Testis (tissue), 2 donors: ENCODE measurements at regions not wholly inside any gene's neighbourhood (a gene's known extent, or its start where the extent isn't known, plus 50 kb on each side); places are given as distances from the start of the nearest gene placed in this dataset.
"Not testable (repeated sequence)": the region's sequence is repeated elsewhere in the genome, so short reads cannot be mapped to it uniquely, and the experiment has no call there.

Source experiments
- DNase-seq: peaks from one replicate; pipeline ENCODE4 v3.0.0-alpha.2; 2019
- H3K27ac ChIP-seq, 2 donors: fragments of 200-600 bp; sonication (generic); one replicate each; pipeline ENCODE4 v1.5.1; 2019
- H3K27me3 ChIP-seq: fragments of 200-600 bp; sonication (generic); one replicate; pipeline ENCODE4 v1.5.1; 2019
- H3K36me3 ChIP-seq: fragments of 200-600 bp; sonication (generic); one replicate; pipeline ENCODE4 v1.5.1; 2017; ENCODE audit warnings: low read depth; ENCODE audit errors: missing control alignments
- H3K4me1 ChIP-seq: fragments of 200-600 bp; sonication (generic); one replicate; pipeline ENCODE4 v1.5.1; 2019
- H3K4me3 ChIP-seq, 2 donors: fragments of 200-600 bp; sonication (generic); one replicate each; pipeline ENCODE4 v1.5.1; 2017 to 2019
- H3K9me3 ChIP-seq: fragments of 200-600 bp; sonication (generic); one replicate; pipeline ENCODE4 v1.5.1; 2017
- POLR2A ChIP-seq: fragments of 450-650 bp; IDR thresholded peaks from one replicate; pipeline ENCODE4 v1.6.1; 2017; ENCODE audit warnings: antibody characterized with exemption, mild to moderate bottlenecking, moderate library complexity
- WGBS, 2 donors: methylation state at CpG; one replicate each; pipeline ENCODE4 v1.1.5; 2018; 5-methylcytosine and 5-hydroxymethylcytosine counted together
- intact Hi-C: fragments of 100-400 bp; cut with DNase I; formaldehyde crosslinking; loops from one replicate; pipeline ENCODE4 v1.15.1; 2023; ENCODE audit warnings: low total_unique reads
- TF ChIP-seq, protein P1 (sequence below), 3 experiments: fragments of 450-650 bp in 2 of 3; fragments of 200-600 bp in 1 of 3; sonication (generic) in 1 of 3; IDR thresholded peaks; one replicate each; pipeline ENCODE4 v1.5.1; 2016 to 2019; ENCODE audit warnings: antibody characterized with exemption in 3 of 3, mild to moderate bottlenecking in 2 of 3, moderate library complexity in 1 of 3

- no peak for TF ChIP-seq POLR2A
- TF ChIP-seq, protein P1, sequence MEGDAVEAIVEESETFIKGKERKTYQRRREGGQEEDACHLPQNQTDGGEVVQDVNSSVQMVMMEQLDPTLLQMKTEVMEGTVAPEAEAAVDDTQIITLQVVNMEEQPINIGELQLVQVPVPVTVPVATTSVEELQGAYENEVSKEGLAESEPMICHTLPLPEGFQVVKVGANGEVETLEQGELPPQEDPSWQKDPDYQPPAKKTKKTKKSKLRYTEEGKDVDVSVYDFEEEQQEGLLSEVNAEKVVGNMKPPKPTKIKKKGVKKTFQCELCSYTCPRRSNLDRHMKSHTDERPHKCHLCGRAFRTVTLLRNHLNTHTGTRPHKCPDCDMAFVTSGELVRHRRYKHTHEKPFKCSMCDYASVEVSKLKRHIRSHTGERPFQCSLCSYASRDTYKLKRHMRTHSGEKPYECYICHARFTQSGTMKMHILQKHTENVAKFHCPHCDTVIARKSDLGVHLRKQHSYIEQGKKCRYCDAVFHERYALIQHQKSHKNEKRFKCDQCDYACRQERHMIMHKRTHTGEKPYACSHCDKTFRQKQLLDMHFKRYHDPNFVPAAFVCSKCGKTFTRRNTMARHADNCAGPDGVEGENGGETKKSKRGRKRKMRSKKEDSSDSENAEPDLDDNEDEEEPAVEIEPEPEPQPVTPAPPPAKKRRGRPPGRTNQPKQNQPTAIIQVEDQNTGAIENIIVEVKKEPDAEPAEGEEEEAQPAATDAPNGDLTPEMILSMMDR (IDR thresholded peaks at IDR 0.05): no peak
- Histone ChIP-seq H3K36me3 (no peaks in the 10 kb centered on the region), H3K27me3 (no peaks in the 10 kb centered on the region), H3K4me1 (no peaks in the 10 kb centered on the region), H3K9me3 (no peaks in the 10 kb centered on the region), H3K27ac (no peak overlapping the region), H3K4me3 (no peak overlapping the region)
- intact Hi-C loops: no loop called here
- no peak for DNase-seq
- WGBS, 2 donors: 87 to 100% methylated on average over 2 of the region's 2 CpGs
Measured at GRCh38 chr16:66176731-66177130, 189.8 kb upstream of the CDH5 start.

DNA sequence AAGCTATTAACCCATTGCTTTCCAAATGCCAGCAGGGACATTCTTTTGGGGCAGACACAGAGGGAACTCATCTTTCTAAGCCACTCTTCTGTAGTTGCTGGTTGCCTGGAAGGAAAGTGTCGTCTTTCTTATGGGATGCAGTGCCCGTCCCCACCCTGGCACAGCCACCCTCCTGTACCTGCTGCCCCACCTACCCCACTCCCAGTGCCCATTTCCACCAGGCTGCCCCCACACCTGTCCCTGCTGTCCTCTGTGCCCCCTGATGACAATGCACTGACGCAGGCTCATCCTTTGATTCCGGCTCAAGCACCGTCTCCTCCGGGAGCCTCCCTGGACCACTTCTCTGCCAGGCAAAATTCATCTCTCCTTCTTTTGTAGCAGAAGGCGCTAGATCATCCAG is 190.4 kb upstream of the CDH5 start:
- no peaks in the 10 kb centered on the region for H3K9me3 ChIP-seq
- no peaks in the 10 kb centered on the region for H3K4me1 ChIP-seq
- intact Hi-C loops: no loop called here
- H3K27ac ChIP-seq: no peak overlapping the region
- 87 to 98% methylated on average over 7 of the region's 7 CpGs for WGBS, 2 donors
- H3K4me3 ChIP-seq: no peak overlapping the region
- H3K27me3 ChIP-seq: no peaks in the 10 kb centered on the region
- no peaks in the 10 kb centered on the region for H3K36me3 ChIP-seq
- TF ChIP-seq POLR2A: no peak
- TF ChIP-seq, protein P1 (IDR thresholded peaks at IDR 0.05): no peak
- no peak for DNase-seq

DNA sequence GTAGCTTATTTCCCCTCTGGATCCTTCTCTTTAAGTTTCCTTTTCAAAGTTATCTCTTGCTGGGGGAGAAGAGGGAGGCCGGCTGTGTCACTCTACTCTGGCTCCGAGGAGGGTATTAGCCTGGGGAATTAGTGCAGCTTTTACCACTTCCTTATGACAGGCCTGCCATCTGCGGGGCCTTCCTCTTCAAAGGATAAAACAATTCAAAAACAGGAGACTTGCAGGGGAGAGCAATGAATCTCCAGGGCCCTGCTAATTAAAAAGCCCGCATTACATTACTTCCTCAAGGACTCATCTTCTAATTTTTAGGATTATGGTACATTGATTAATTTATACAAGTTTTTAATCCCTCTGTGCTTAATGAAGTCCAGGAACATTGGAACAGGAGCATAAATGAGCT is 190.9 kb upstream of the CDH5 start:
- Histone ChIP-seq H3K27me3 (no peaks in the 10 kb centered on the region), H3K9me3 (no peaks in the 10 kb centered on the region), H3K27ac (no peak overlapping the region), H3K36me3 (no peaks in the 10 kb centered on the region), H3K4me3 (no peak overlapping the region), H3K4me1 (no peaks in the 10 kb centered on the region)
- 70 to 74% methylated on average over 4 of the region's 4 CpGs for WGBS, 2 donors
- DNase-seq: no peak
- TF ChIP-seq, protein P1 (IDR thresholded peaks at IDR 0.05): no peak
- TF ChIP-seq POLR2A: no peak
- intact Hi-C loops: no loop called here

DNA sequence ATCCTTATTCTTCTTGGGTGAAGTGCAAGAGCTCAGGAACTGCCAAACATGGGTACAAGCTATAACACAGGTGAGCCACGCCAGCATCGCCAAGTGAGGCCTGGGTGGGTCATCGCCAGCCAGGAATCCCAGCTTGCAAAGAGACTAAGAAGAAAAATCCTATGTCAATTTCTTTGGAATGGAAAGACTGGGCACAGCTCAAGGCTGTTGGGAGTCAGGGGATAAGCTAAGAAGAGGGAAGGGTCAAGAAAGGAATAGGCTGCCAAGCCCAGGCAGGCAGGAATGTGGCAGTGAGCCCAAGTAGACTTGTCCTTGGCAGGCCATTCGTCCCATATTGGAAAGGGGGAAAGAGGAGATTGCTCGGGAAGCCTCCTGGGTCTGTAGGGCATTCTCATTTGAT is 191.4 kb upstream of the CDH5 start:
- no peaks in the 10 kb centered on the region for H3K9me3 ChIP-seq
- H3K36me3 ChIP-seq: no peaks in the 10 kb centered on the region
- WGBS, 2 donors: 78 to 81% methylated on average over 5 of the region's 5 CpGs
- no peak for TF ChIP-seq POLR2A
- TF ChIP-seq, protein P1 (IDR thresholded peaks at IDR 0.05): no peak
- no peaks in the 10 kb centered on the region for H3K27me3 ChIP-seq
- DNase-seq: no peak
- no peak overlapping the region for H3K4me3 ChIP-seq
- no peak overlapping the region for H3K27ac ChIP-seq
- H3K4me1 ChIP-seq: no peaks in the 10 kb centered on the region
- intact Hi-C loops: no loop called here

DNA sequence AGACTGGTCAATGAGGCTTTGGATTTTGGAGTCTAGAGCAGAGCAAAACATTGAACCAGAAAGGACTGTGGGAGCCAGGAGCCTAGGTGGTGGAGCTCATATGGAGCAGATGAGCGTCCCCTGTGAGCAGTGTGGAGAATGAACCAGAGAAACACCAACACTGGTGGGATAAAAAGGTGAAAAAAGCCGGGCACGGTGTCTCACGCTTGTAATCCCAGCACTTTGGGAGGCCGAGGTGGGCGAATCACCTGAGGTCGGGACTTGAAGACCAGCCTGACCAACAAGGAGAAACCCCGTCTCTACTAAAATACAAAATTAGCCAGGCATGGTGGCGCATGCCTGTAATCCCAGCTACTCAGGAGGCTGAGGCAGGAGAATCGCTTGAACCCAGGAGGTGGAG is 192.7 kb upstream of the CDH5 start:
- H3K27ac ChIP-seq, intact Hi-C loops, DNase-seq, H3K27me3 ChIP-seq, H3K9me3 ChIP-seq, H3K4me3 ChIP-seq, H3K36me3 ChIP-seq, H3K4me1 ChIP-seq: not testable (repeated sequence)
- WGBS, 2 donors: 89 to 97% methylated on average over 9 to 10 of the region's 10 CpGs

- H3K4me3 ChIP-seq, H3K36me3 ChIP-seq, H3K27me3 ChIP-seq, intact Hi-C loops, H3K9me3 ChIP-seq, H3K4me1 ChIP-seq, DNase-seq, H3K27ac ChIP-seq: not testable (repeated sequence)
- 91 to 97% methylated on average over 6 of the region's 6 CpGs for WGBS, 2 donors
Measured at GRCh38 chr16:66173181-66173580, 193.3 kb upstream of the CDH5 start.
